GM18867 (cell line): ENCODE measurements at regions not wholly inside any gene's neighbourhood (a gene's known extent, or its start where the extent isn't known, plus 50 kb on each side); places are given as distances from the start of the nearest gene placed in this dataset.

Experiments used
- ATAC-seq: cut with Tn5 transposase; IDR thresholded peaks from one replicate; pipeline ENCODE4 v1.9.1; 2021; ENCODE audit warnings: mild to moderate bottlenecking, moderate library complexity; ENCODE audit not compliant: unreplicated experiment

GRCh38 chr12:88784166-88784565 is 203.9 kb upstream of the KITLG start:
- no peak for ATAC-seq

GRCh38 chr12:88782351-88782750 is 202.1 kb upstream of the KITLG start:
- no peak for ATAC-seq

- ATAC-seq: no peak
Measured at GRCh38 chr12:88781909-88782308, 201.6 kb upstream of the KITLG start.

GRCh38 chr12:88778064-88778463 is 197.8 kb upstream of the KITLG start:
- no peak for ATAC-seq

- ATAC-seq: no peak
Measured at GRCh38 chr12:88775742-88776151, 195.5 kb upstream of the KITLG start.

- no peak for ATAC-seq
Measured at GRCh38 chr12:88767699-88768098, 187.4 kb upstream of the KITLG start.

- no peak for ATAC-seq
Measured at GRCh38 chr12:88764781-88765480, 184.7 kb upstream of the KITLG start.

GRCh38 chr12:88763536-88764100 is 183.3 kb upstream of the KITLG start:
- no peak for ATAC-seq

GRCh38 chr12:88758176-88758575 is 177.9 kb upstream of the KITLG start:
- no peak for ATAC-seq

- no peak for ATAC-seq
Measured at GRCh38 chr12:88756917-88757316, 176.6 kb upstream of the KITLG start.

GRCh38 chr12:88756153-88756552 is 175.9 kb upstream of the KITLG start:
- no peak for ATAC-seq

GRCh38 chr12:88753707-88754106 is 173.4 kb upstream of the KITLG start:
- ATAC-seq: no peak

- ATAC-seq: no peak
Measured at GRCh38 chr12:88753066-88753465, 172.8 kb upstream of the KITLG start.

- no peak for ATAC-seq
Measured at GRCh38 chr12:88752183-88752582, 171.9 kb upstream of the KITLG start.

- no peak for ATAC-seq
Measured at GRCh38 chr12:88750867-88751543, 170.7 kb upstream of the KITLG start.

- ATAC-seq: no peak
Measured at GRCh38 chr12:88746386-88746785, 166.1 kb upstream of the KITLG start.

GRCh38 chr12:88743946-88744685 is 163.8 kb upstream of the KITLG start:
- no peak for ATAC-seq

- no peak for ATAC-seq
Measured at GRCh38 chr12:88737838-88738472, 157.7 kb upstream of the KITLG start.

- ATAC-seq: no peak
Measured at GRCh38 chr12:88736031-88736430, 155.8 kb upstream of the KITLG start.

GRCh38 chr12:88733008-88733407 is 152.7 kb upstream of the KITLG start:
- no peak for ATAC-seq

GRCh38 chr12:88729196-88729595 is 148.9 kb upstream of the KITLG start:
- no peak for ATAC-seq
